Mesenchymal stem cell (in vitro differentiated cells and primary cell): ENCODE measurements at regions not wholly inside any gene's neighbourhood (a gene's known extent, or its start where the extent isn't known, plus 50 kb on each side); places are given as distances from the start of the nearest gene placed in this dataset.

ENCODE experiments used
- DNase-seq: peaks from one replicate; pipeline ENCODE4 v3.0.0-alpha.2; 2013
- H2AFZ ChIP-seq: one replicate; pipeline ENCODE4 v1.6.1; 2013; ENCODE audit warnings: low read depth, mild to moderate bottlenecking, control low read depth, inconsistent platforms, low read length, moderate library complexity
- H2AK5ac ChIP-seq: 2 replicates; pipeline ENCODE4 v1.6.1; 2013; ENCODE audit warnings: low read length, moderate library complexity, mild to moderate bottlenecking, inconsistent platforms; ENCODE audit not compliant: severe bottlenecking
- H2BK120ac ChIP-seq: one replicate; pipeline ENCODE4 v1.6.1; 2013; ENCODE audit warnings: low read depth, mild to moderate bottlenecking, inconsistent platforms, low read length, moderate library complexity
- H2BK12ac ChIP-seq, 2 experiments: one replicate each; pipeline ENCODE4 v1.6.1; 2013; ENCODE audit warnings: inconsistent platforms in 2 of 2, low read length in 2 of 2, mild to moderate bottlenecking in 2 of 2, moderate library complexity in 2 of 2, control low read depth in 1 of 2
- H2BK15ac ChIP-seq: one replicate; pipeline ENCODE4 v1.6.1; 2013; ENCODE audit warnings: mild to moderate bottlenecking, low read depth, inconsistent platforms; ENCODE audit not compliant: poor library complexity, severe bottlenecking
- H2BK5ac ChIP-seq: 2 replicates; pipeline ENCODE4 v1.6.1; 2013; ENCODE audit warnings: low read depth, mild to moderate bottlenecking, low read length, control low read depth, inconsistent platforms; ENCODE audit not compliant: poor library complexity, severe bottlenecking
- H3K14ac ChIP-seq, 2 experiments: one replicate each; pipeline ENCODE4 v1.6.1; 2013; ENCODE audit warnings: inconsistent platforms in 2 of 2, low read length in 2 of 2, control low read depth in 1 of 2, mild to moderate bottlenecking in 1 of 2, moderate library complexity in 1 of 2
- H3K18ac ChIP-seq, 2 experiments: one replicate each; pipeline ENCODE4 v1.6.1; 2013; ENCODE audit warnings: inconsistent platforms in 2 of 2, low read length in 2 of 2, control low read depth in 1 of 2, low read depth in 1 of 2, mild to moderate bottlenecking in 1 of 2
- H3K23ac ChIP-seq, 2 experiments: one replicate each; pipeline ENCODE4 v1.6.1; 2013; ENCODE audit warnings: inconsistent platforms in 2 of 2, low read length in 2 of 2, mild to moderate bottlenecking in 2 of 2, moderate library complexity in 2 of 2, control low read depth in 1 of 2
- H3K27ac ChIP-seq: 2 replicates; pipeline ENCODE4 v1.5.1; 2013; ENCODE audit warnings: mild to moderate bottlenecking, moderate library complexity, low read length, control low read depth, inconsistent platforms; ENCODE audit not compliant: poor library complexity, severe bottlenecking
- H3K27me3 ChIP-seq, 2 experiments: 2 replicates each; pipeline versions ENCODE4 v1.6.1 to v1.7.0; 2013; ENCODE audit warnings: low read length in 2 of 2, mild to moderate bottlenecking in 2 of 2, moderate library complexity in 2 of 2, control low read depth in 1 of 2, inconsistent platforms in 1 of 2; ENCODE audit not compliant: control insufficient read depth in 1 of 2, insufficient read depth in 1 of 2
- H3K36me3 ChIP-seq, 2 experiments: 2 replicates each; pipeline versions ENCODE4 v1.6.1 to v1.7.0; 2013; ENCODE audit warnings: low read length in 2 of 2, control low read depth in 1 of 2, inconsistent platforms in 1 of 2, low read depth in 1 of 2, mild to moderate bottlenecking in 1 of 2; ENCODE audit not compliant: insufficient read depth in 2 of 2, control insufficient read depth in 1 of 2
- H3K4ac ChIP-seq, 2 experiments: one replicate each; pipeline ENCODE4 v1.6.1; 2013; ENCODE audit warnings: inconsistent platforms in 2 of 2, low read length in 2 of 2, mild to moderate bottlenecking in 2 of 2, moderate library complexity in 2 of 2, control low read depth in 1 of 2, low read depth in 1 of 2
- H3K4me1 ChIP-seq: 2 replicates; pipeline ENCODE4 v1.6.1; 2013; ENCODE audit warnings: low read depth, low read length, control low read depth; ENCODE audit not compliant: control insufficient read depth, insufficient read depth
- H3K4me2 ChIP-seq: 2 replicates; pipeline ENCODE4 v1.6.1; 2013; ENCODE audit warnings: low read length, mild to moderate bottlenecking, inconsistent platforms; ENCODE audit not compliant: poor library complexity, severe bottlenecking
- H3K4me3 ChIP-seq, 2 experiments: 2 replicates each; pipeline versions ENCODE4 v1.5.1 to v1.7.0; 2013; ENCODE audit warnings: low read length in 2 of 2, mild to moderate bottlenecking in 2 of 2, control low read depth in 1 of 2, low read depth in 1 of 2; ENCODE audit not compliant: insufficient read depth in 1 of 2
- H3K79me1 ChIP-seq: replicated peaks from 2 replicates; pipeline ENCODE4 v1.6.1; 2013; ENCODE audit warnings: mild to moderate bottlenecking, control low read depth, low read length, inconsistent platforms; ENCODE audit not compliant: poor library complexity, severe bottlenecking
- H3K9ac ChIP-seq: 2 replicates; pipeline ENCODE4 v1.7.0; 2013; ENCODE audit warnings: mild to moderate bottlenecking, low read length, moderate library complexity
- H3K9me3 ChIP-seq: 2 replicates; pipeline ENCODE4 v1.7.0; 2013; ENCODE audit warnings: mild to moderate bottlenecking, low read length; ENCODE audit not compliant: control insufficient read depth
- H4K8ac ChIP-seq: one replicate; pipeline ENCODE4 v1.6.1; 2013; ENCODE audit warnings: inconsistent platforms, mild to moderate bottlenecking, low read length, moderate library complexity
- H4K91ac ChIP-seq: one replicate; pipeline ENCODE4 v1.6.1; 2013; ENCODE audit warnings: mild to moderate bottlenecking, low read length, inconsistent platforms
- WGBS: methylation state at CpG from one replicate; pipeline ENCODE4 v1.1.7; 2013; ENCODE audit warnings: mixed read lengths; 5-methylcytosine and 5-hydroxymethylcytosine counted together

GRCh38 chr2:104641786-104642185, 212.1 kb upstream of the POU3F3 start:
- Histone ChIP-seq H2AK5ac (no peak overlapping the region), H3K23ac (no peak overlapping the region), H3K4me3 (no peak overlapping the region), H3K9me3 (no peaks in the 10 kb centered on the region), H2BK120ac (no peak overlapping the region), H3K4ac (no peak overlapping the region), H3K14ac (no peak overlapping the region), H2BK5ac (no peak overlapping the region), H3K9ac (no peak overlapping the region), H2BK12ac (no peak overlapping the region), H3K4me2 (no peak overlapping the region), H3K79me1 (no peaks in the 10 kb centered on the region), H4K91ac (no peak overlapping the region), H4K8ac (no peak overlapping the region), H3K4me1 (no peaks in the 10 kb centered on the region), H3K27ac (no peak overlapping the region), H2BK15ac (no peak overlapping the region), H3K18ac (no peak overlapping the region), H3K36me3 (no peaks in the 10 kb centered on the region), H3K27me3 (no peaks in the 10 kb centered on the region), H2AFZ (no peak overlapping the region)
- DNase-seq = no peak
- WGBS = 55% methylated on average over 2 of the region's 2 CpGs

DNA sequence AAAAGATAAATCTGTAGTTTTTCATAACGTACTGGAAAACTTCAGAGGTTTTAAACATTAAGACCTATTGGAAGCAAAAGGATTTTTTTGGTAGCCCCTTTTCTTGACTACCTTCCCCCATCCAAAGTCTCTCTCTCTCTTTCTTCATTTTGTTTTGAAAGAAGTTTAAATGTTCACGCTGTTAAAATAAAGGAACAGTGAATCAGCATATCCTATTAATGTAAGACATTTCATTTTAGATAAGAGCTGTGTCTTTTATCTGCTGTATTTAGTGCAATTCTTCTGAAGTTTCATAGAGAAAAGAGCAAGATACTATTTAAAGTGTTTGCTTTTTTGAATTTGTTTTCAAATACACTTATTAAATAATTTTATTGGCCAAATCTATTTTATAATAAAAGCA, 205.5 kb upstream of the POU3F3 start:
- no peak overlapping the region for H3K14ac ChIP-seq
- no peak overlapping the region for H3K18ac ChIP-seq
- H3K27me3 ChIP-seq = no peaks in the 10 kb centered on the region
- H3K4me1 ChIP-seq = no peaks in the 10 kb centered on the region
- H2BK120ac ChIP-seq = no peak overlapping the region
- no peak overlapping the region for H2BK12ac ChIP-seq
- H3K4me3 ChIP-seq = no peak overlapping the region
- WGBS = 67% methylated on average over 1 of the region's 2 CpGs
- H4K8ac ChIP-seq = no peak overlapping the region
- H3K27ac ChIP-seq = no peak overlapping the region
- no peak overlapping the region for H3K4me2 ChIP-seq
- no peak overlapping the region for H3K9ac ChIP-seq
- no peak overlapping the region for H2BK15ac ChIP-seq
- H2AK5ac ChIP-seq = no peak overlapping the region
- H4K91ac ChIP-seq = no peak overlapping the region
- no peaks in the 10 kb centered on the region for H3K9me3 ChIP-seq
- no peaks in the 10 kb centered on the region for H3K79me1 ChIP-seq
- H2BK5ac ChIP-seq = no peak overlapping the region
- no peak overlapping the region for H3K23ac ChIP-seq
- no peak for DNase-seq
- H3K4ac ChIP-seq = no peak overlapping the region
- H2AFZ ChIP-seq = no peak overlapping the region
- H3K36me3 ChIP-seq = no peaks in the 10 kb centered on the region

GRCh38 chr2:104649866-104650265, 204.0 kb upstream of the POU3F3 start:
- Histone ChIP-seq H3K14ac (no peak overlapping the region), H3K18ac (no peak overlapping the region), H4K8ac (no peak overlapping the region), H2BK5ac (no peak overlapping the region), H3K4me3 (no peak overlapping the region), H3K4me2 (no peak overlapping the region), H2BK15ac (no peak overlapping the region), H3K9ac (no peak overlapping the region), H3K4me1 (no peaks in the 10 kb centered on the region), H3K79me1 (no peaks in the 10 kb centered on the region), H3K27me3 (no peaks in the 10 kb centered on the region), H2BK120ac (no peak overlapping the region), H3K36me3 (no peaks in the 10 kb centered on the region), H3K23ac (no peak overlapping the region), H3K4ac (no peak overlapping the region), H4K91ac (no peak overlapping the region), H3K9me3 (no peaks in the 10 kb centered on the region), H2AFZ (no peak overlapping the region), H2AK5ac (no peak overlapping the region), H2BK12ac (no peak overlapping the region), H3K27ac (no peak overlapping the region)
- WGBS = 67% methylated on average over 1 of the region's 1 CpG
- DNase-seq = no peak

GRCh38 chr2:104650405-104650996, 203.4 kb upstream of the POU3F3 start:
- Histone ChIP-seq H2BK15ac (no peak overlapping the region), H2BK120ac (no peak overlapping the region), H2BK12ac (no peak overlapping the region), H3K14ac (no peak overlapping the region), H4K91ac (no peak overlapping the region), H3K4ac (no peak overlapping the region), H2AFZ (no peak overlapping the region), H3K79me1 (no peaks in the 10 kb centered on the region), H2BK5ac (no peak overlapping the region), H4K8ac (no peak overlapping the region), H3K27me3 (no peaks in the 10 kb centered on the region), H3K9me3 (no peaks in the 10 kb centered on the region), H3K4me2 (no peak overlapping the region), H2AK5ac (no peak overlapping the region), H3K4me3 (no peak overlapping the region), H3K18ac (no peak overlapping the region), H3K27ac (no peak overlapping the region), H3K4me1 (no peaks in the 10 kb centered on the region), H3K23ac (no peak overlapping the region), H3K9ac (no peak overlapping the region), H3K36me3 (no peaks in the 10 kb centered on the region)
- DNase-seq = no peak
